Mesodermal cell (in vitro differentiated cells): ENCODE measurements at regions not wholly inside any gene's neighbourhood (a gene's known extent, or its start where the extent isn't known, plus 50 kb on each side); places are given as distances from the start of the nearest gene placed in this dataset.
"Not testable (repeated sequence)": the region's sequence is repeated elsewhere in the genome, so short reads cannot be mapped to it uniquely, and the experiment has no call there.

Experiments
- H3K27ac ChIP-seq: 2 replicates; pipeline ENCODE4 v1.7.0; 2013; ENCODE audit warnings: mild to moderate bottlenecking, low read depth, low read length, moderate library complexity; ENCODE audit not compliant: severe bottlenecking
- H3K36me3 ChIP-seq: 2 replicates; pipeline ENCODE4 v1.7.1; 2013; ENCODE audit warnings: mild to moderate bottlenecking, low read length, moderate library complexity; ENCODE audit not compliant: control insufficient read depth, insufficient read depth
- H3K4me1 ChIP-seq: one replicate; pipeline ENCODE4 v1.7.1; 2013; ENCODE audit warnings: mild to moderate bottlenecking, low read length; ENCODE audit not compliant: insufficient read depth, control insufficient read depth, poor library complexity, severe bottlenecking
- H3K4me3 ChIP-seq: 2 replicates; pipeline ENCODE4 v1.7.0; 2013; ENCODE audit warnings: low read length, control low read depth, mild to moderate bottlenecking; ENCODE audit not compliant: insufficient read depth, poor library complexity, severe bottlenecking; ENCODE audit errors: extremely low read depth
- H3K9me3 ChIP-seq: 2 replicates; pipeline ENCODE4 v1.7.1; 2013; ENCODE audit warnings: mild to moderate bottlenecking, low read length, moderate library complexity; ENCODE audit not compliant: control insufficient read depth
- WGBS, 2 experiments: methylation state at CpG; one replicate each; pipeline ENCODE4 v1.1.5; 2013; ENCODE audit warnings: missing lambda C conversion rate in 2 of 2; ENCODE audit not compliant: insufficient coverage in 2 of 2; 5-methylcytosine and 5-hydroxymethylcytosine counted together

DNA sequence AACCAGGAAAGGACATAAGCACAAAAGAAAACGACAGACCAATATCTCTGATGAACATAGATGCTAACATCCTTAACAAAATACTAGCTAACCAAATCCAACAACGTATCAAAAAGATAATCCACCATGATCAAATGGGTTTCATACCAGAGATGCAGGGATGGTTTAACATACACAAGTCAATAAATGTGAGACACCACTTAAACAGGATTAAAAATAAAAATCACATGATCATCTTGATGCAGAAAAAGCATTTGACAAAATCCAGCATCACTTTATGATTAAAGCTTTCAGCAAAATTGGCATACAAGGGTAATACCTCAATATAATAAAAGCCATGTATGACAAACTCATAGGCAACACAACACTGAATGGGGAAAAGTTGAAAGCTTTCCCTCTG lies 138.4 kb downstream of the ADCYAP1 start:
- H3K36me3 ChIP-seq, H3K4me3 ChIP-seq, H3K27ac ChIP-seq, H3K9me3 ChIP-seq: not testable (repeated sequence)
- peaks cover 16% of the 10 kb centered on the region for H3K4me1 ChIP-seq
- WGBS, 2 experiments: 100% methylated on average over 1 of the region's 2 CpGs; no CpG with 5 or more reads in 1 of the 2 experiments

DNA sequence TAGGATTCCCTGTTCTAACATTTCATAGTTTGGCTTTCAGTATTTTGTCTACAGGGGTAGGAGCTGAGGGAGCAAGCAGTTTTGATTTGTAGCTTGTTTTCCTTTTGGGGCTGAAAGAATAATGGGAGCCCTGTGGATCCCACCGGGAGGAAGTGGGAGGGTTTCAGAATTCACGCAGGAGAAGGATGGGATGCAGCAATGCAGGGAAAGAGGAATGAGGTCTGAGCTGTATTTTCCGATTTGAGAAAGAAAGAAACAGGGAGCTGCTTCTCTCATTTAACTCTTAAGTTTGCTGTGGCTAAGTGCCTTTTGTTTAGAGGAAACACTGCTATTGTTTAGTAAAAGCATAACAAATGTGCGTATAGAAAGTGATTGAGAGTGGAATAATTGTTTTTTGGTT lies 141.0 kb downstream of the ADCYAP1 start:
- H3K4me1 ChIP-seq: peaks cover 16% of the 10 kb centered on the region
- peaks cover 4% of the 10 kb centered on the region for H3K9me3 ChIP-seq
- no peaks in the 10 kb centered on the region for H3K36me3 ChIP-seq
- no peak overlapping the region for H3K27ac ChIP-seq
- WGBS, 2 experiments: 29 to 34% methylated on average over 4 of the region's 4 CpGs
- H3K4me3 ChIP-seq: no peak overlapping the region

DNA sequence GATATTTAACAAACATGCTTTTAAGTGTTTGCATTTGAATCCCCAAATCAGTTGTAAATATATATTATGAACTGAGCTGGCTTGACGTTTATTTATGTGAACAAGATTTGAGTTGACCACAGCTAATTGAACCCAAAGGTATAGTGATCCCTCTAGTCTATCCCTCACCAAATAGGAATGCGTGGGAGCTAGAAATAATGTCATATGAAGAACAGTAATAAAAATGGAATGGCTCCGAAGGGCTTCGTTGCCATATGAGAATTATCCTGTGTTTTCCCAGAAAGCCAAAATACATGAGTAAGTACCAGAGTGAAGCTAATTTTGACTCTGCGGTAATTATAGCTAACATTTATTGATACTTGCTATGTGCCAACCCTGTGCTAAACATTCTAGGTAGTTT lies 142.7 kb downstream of the ADCYAP1 start:
- no peak overlapping the region for H3K4me3 ChIP-seq
- H3K27ac ChIP-seq: no peak overlapping the region
- WGBS, 2 experiments: 90 to 100% methylated on average over 2 of the region's 5 CpGs
- H3K9me3 ChIP-seq: peaks cover 4% of the 10 kb centered on the region
- no peaks in the 10 kb centered on the region for H3K36me3 ChIP-seq
- peaks cover 16% of the 10 kb centered on the region for H3K4me1 ChIP-seq

DNA sequence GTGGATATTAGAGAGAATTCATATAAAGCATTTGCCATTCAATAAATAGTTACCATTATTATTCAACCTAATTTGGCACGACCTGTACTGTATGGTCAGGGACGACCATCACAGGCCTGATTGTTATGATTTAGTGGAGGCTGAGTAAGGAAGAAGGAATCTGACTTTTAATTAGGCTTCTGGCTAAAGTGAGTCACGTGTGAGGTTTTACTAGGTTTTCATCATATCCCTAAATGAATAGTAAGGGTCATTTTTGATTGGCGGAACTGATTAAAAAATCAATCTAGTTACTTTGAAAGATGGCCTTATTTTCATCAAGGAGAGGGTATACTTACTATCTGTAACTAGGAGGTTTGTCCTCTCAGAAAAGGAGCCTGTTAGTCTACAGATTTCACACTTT lies 143.4 kb downstream of the ADCYAP1 start:
- Histone ChIP-seq H3K27ac (peak overlapping the region; percentile 66), H3K4me3 (no peak overlapping the region), H3K4me1 (peaks cover 16% of the 10 kb centered on the region), H3K9me3 (peaks cover 4% of the 10 kb centered on the region), H3K36me3 (no peaks in the 10 kb centered on the region)
- WGBS, 2 experiments: 86% methylated on average over 2 of the region's 4 CpGs; no CpG with 5 or more reads in 1 of the 2 experiments

DNA sequence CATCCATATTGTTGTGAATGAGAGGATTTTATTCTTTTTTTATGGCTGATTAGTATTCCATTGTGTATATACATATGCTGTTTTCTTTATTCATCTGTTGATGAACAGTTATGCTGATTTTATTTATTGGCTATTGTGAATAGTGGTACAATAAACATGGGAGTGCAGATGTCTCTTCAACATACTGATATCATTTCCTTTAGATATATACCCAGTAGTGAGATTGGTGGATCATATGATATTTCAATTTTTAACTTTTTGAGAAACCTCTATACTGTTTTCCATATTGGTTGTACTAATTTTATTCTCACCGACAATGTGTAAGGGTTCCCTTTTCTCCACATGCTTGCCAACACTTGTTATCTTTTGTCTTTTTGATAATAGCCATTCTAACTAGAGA lies 144.5 kb downstream of the ADCYAP1 start:
- Histone ChIP-seq H3K4me3 (no peak overlapping the region), H3K27ac (no peak overlapping the region), H3K4me1 (peaks cover 16% of the 10 kb centered on the region), H3K36me3 (no peaks in the 10 kb centered on the region), H3K9me3 (no peaks in the 10 kb centered on the region)
- WGBS, 2 experiments: no CpG with 5 or more reads among the region's 1 CpG

DNA sequence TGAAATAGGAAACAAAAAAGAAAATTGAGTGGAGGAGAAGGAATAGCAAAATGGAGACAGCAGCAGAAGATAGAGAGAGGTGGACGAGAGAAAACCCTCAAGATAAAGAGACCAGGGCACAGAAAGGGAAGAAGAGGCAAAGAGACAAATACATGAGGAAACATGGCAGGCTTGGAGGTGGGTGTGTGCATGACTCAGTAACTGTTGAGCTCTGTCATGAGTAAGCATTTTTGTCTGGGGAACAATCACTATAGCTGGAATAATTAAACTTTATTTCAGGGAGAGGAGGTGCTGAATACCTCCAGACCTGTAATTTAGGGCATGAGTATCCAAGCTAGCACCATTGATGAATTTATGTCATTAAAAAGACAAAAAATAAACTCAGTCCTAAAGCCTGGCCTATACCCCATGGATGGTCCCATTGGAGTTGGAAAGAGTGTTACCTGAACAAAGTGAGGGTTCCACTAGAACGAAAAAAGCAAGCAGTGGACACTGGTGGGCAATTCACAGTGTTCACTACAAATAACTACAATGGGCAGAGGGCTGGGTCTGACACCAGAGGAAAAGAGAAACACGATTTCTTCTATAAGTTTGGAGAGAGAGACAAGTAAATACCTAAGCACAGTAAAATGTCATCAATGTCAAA lies 145.5 kb downstream of the ADCYAP1 start:
- Histone ChIP-seq H3K9me3 (no peaks in the 10 kb centered on the region), H3K4me3 (no peak overlapping the region), H3K27ac (no peak overlapping the region), H3K4me1 (peaks cover 16% of the 10 kb centered on the region), H3K36me3 (no peaks in the 10 kb centered on the region)
- 87 to 93% methylated on average over 1 to 2 of the region's 3 CpGs for WGBS, 2 experiments

DNA sequence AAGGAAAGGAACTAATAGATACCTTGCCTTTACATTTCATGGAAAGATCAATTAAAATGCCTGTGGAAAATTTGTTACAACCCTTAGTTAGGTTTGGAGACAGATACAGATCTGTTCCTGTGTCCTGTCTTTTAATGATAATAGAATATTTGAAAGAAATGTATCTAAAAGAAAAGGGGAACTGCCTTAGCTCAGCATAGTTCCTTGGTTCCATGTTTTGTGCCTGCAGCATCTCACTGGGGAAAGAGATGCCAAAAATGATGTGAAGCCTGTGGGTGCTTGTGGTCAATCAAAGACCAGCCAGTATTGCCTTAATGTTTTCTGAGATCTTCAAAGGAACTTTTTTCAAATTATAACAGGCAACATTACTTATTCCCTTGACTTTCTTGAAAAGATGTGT lies 147.6 kb downstream of the ADCYAP1 start:
- H3K4me1 ChIP-seq: peaks cover 13% of the 10 kb centered on the region
- H3K36me3 ChIP-seq: no peaks in the 10 kb centered on the region
- no peak overlapping the region for H3K27ac ChIP-seq
- H3K9me3 ChIP-seq: peaks cover 5% of the 10 kb centered on the region
- no peak overlapping the region for H3K4me3 ChIP-seq

DNA sequence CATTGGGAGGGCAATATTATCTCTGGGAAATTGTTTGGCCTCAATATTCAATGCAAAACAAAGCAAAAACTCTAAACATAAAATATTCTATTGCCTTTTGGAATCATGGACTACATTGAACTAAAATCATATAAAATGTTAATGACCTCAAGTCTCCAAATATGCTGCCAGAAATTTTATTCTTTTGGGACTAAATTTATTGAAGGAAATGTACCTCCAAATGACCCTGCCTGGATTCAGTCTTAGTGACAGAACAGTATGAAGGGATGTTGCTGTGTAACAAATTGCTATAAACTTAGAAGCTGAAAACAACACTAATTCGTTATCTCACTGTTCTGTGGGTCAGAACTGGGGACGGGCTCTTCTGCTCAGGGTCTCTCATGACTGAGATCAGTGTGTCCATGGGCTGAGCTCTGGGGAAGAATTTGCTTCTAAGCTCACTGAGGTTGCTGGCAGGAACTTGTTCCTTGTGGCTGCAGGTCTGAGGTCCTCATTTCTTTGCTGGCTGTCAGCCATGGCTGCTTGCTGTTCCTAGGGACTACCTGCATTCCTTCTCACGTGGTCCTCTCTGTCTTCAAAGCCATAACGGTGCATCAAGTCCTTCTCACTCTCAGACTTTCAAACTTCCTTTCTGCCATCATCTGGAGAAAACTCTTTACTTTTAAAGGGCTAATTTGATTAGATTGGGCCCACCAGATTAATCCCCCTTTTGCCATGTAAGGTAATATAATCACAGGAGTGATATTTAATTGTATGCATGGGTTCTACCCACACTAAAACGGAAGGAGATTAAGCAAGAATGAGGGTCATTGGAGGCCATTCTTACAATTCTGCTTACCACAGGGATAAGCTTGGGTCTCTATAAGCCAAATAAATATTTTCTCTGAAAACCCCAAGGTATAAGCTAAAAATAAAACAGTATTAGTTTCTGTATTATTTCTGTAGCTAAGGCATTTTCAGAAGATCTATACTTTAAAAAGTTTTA lies 149.0 kb downstream of the ADCYAP1 start:
- Histone ChIP-seq H3K36me3 (no peaks in the 10 kb centered on the region), H3K9me3 (peaks cover 9% of the 10 kb centered on the region), H3K4me3 (no peak overlapping the region), H3K4me1 (no peaks in the 10 kb centered on the region), H3K27ac (no peak overlapping the region)
- WGBS, 2 experiments: 70 to 81% methylated on average over 3 to 4 of the region's 5 CpGs

DNA sequence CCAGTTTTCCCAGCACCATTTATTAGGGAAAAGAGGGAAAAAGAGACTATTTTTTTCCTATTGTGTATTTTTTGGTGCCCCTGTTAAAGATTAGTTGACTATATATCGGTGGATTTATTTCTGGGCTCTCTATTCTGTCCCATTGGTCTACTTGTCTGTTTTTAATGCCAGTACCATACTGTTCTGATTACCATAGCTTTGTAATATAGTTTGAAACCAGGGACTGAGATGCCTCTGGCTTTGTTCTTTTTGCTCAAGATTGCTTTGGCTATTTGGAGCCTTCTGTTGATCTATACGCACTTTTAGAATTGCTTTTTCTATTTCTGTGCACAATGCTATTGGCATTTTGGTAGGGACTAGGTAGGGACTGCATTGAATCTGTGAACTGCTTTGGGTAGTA lies 151.7 kb downstream of the ADCYAP1 start:
- 90% methylated on average over 2 of the region's 2 CpGs; no CpG with 5 or more reads in 1 of the 2 experiments for WGBS, 2 experiments
- H3K36me3 ChIP-seq: no peaks in the 10 kb centered on the region

DNA sequence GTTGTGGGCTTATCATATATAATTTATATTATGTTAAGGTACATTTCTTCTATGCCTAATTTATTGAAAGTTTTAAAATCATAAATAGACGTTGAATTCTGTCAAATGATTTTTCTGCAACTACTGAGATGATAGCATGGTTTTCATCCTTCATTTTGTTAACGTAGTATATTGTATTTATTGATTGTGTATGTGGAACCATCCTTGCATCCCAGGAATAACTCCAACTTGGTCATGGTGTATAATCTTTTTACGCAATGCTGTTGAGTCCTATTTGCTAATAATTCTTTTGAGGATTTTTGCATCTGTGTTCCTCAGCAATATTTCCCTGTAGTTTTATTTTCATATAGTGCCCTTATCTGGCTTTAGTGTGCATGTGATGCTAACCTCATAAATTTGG lies 152.7 kb downstream of the ADCYAP1 start:
- H3K9me3 ChIP-seq: peaks cover 9% of the 10 kb centered on the region
- 89% methylated on average over 2 of the region's 3 CpGs; no CpG with 5 or more reads in 1 of the 2 experiments for WGBS, 2 experiments
- H3K4me3 ChIP-seq: no peak overlapping the region
- no peak overlapping the region for H3K27ac ChIP-seq
- H3K4me1 ChIP-seq: no peaks in the 10 kb centered on the region
- H3K36me3 ChIP-seq: no peaks in the 10 kb centered on the region

More for the DNA sequence above, 151.7 kb downstream of the ADCYAP1 start:
- Histone ChIP-seq H3K9me3 (peaks cover 9% of the 10 kb centered on the region), H3K27ac (no peak overlapping the region), H3K4me3 (no peak overlapping the region), H3K4me1 (no peaks in the 10 kb centered on the region)

DNA sequence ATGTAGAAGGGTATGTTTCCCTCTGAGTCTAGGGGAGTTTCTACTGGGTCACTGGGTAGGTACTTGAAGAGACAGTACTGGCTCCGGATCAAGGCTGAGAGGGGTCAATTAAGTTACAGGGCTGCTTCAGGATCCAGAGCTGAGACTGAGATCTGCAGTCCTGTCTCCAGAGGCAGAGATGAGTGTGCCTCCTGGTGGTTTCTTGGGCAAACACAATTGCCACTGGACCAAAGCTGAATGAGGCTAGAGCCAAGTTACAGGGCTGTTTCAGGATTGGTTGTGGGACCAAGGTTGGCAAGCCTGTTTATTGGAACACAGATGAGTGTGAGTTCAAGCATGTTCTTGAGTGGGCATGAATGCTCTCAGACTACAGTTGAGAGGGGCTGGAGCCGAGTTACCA lies 157.9 kb downstream of the ADCYAP1 start:
- H3K27ac ChIP-seq: no peak overlapping the region
- peaks cover 2% of the 10 kb centered on the region for H3K9me3 ChIP-seq
- no peaks in the 10 kb centered on the region for H3K4me1 ChIP-seq
- 67 to 92% methylated on average over 2 of the region's 2 CpGs for WGBS, 2 experiments
- H3K36me3 ChIP-seq: no peaks in the 10 kb centered on the region
- no peak overlapping the region for H3K4me3 ChIP-seq
